ENCODE measurements at regions not wholly inside any gene's neighbourhood (a gene's known extent, or its start where the extent isn't known, plus 50 kb on each side); places are given as distances from the start of the nearest gene placed in this dataset.

DNA sequence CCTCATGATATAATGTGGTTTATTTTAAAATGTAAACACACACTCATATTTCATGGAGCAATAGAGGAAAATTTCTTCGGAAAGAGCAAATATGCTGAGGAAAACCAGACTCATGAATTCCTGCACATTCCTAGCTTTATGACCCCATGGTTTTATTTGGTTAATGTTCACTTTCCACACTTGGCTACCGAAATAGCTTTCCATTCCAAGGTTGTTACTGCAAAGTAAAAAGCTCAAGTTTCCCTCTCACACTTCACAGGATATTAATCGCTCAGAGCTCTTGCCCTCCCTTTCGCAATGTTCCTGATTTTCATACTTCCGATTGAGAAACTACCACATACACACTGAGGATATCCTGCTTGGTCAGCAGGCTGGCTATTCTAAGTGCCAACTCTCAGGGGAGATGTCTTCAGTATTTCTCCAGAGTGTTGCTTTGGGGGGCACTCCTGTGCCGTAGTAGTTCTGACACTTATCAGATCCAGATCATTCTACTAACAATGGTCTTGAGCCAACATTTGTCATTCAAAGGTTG is 77.5 kb upstream of the STEAP1B start:
- TF ChIP-seq POLR2AphosphoS5 (IDR thresholded peaks at IDR 0.05; ENCODE audit: low read depth, low read length) (no peak), POLR2A (IDR thresholded peaks at IDR 0.05; ENCODE audit: low read depth, low read length) (no peak)
